DMS 273 treated with DMSO at 0.1 percent for 48 hours (cell line): ENCODE measurements at regions not wholly inside any gene's neighbourhood (a gene's known extent, or its start where the extent isn't known, plus 50 kb on each side); places are given as distances from the start of the nearest gene placed in this dataset.
"Not testable (repeated sequence)": the region's sequence is repeated elsewhere in the genome, so short reads cannot be mapped to it uniquely, and the experiment has no call there.

Experiments used
- DNase-seq: peaks from one replicate; lab custom pipeline; 2025; lab: John Stamatoyannopoulos, UW

- DNase-seq: no peak
These were observed 58.0 kb upstream of the FBXO11 start for GRCh38 chr2:47964277-47964676.

- no peak for DNase-seq
These were observed 58.6 kb upstream of the FBXO11 start for GRCh38 chr2:47964722-47965434.

GRCh38 chr2:47976728-47977127 is 70.4 kb upstream of the FBXO11 start:
- DNase-seq: not testable (repeated sequence)

GRCh38 chr2:47984041-47984440 is 77.7 kb upstream of the FBXO11 start:
- DNase-seq: no peak

GRCh38 chr2:47990503-47990902 is 84.2 kb upstream of the FBXO11 start:
- no peak for DNase-seq

- DNase-seq: no peak
These were observed 86.4 kb upstream of the FBXO11 start for GRCh38 chr2:47992671-47993070.

- no peak for DNase-seq
These were observed 90.5 kb upstream of the FBXO11 start for GRCh38 chr2:47996808-47997207.

GRCh38 chr2:47999512-47999911 is 93.2 kb upstream of the FBXO11 start:
- DNase-seq: no peak

- DNase-seq: no peak
These were observed 95.2 kb upstream of the FBXO11 start for GRCh38 chr2:48001498-48001897.

GRCh38 chr2:48006094-48006493 is 99.8 kb upstream of the FBXO11 start:
- DNase-seq: no peak

- no peak for DNase-seq
These were observed 101.5 kb upstream of the FBXO11 start for GRCh38 chr2:48007699-48008268.

- DNase-seq: no peak
These were observed 103.0 kb upstream of the FBXO11 start for GRCh38 chr2:48009256-48009655.

GRCh38 chr2:48015421-48015820 is 109.1 kb upstream of the FBXO11 start:
- no peak for DNase-seq

GRCh38 chr2:48016225-48017019 is 110.1 kb upstream of the FBXO11 start:
- no peak for DNase-seq

- DNase-seq: no peak
These were observed 110.8 kb upstream of the FBXO11 start for GRCh38 chr2:48017136-48017535.

GRCh38 chr2:48018480-48018879 is 112.2 kb upstream of the FBXO11 start:
- DNase-seq: no peak

- no peak for DNase-seq
These were observed 120.6 kb upstream of the FBXO11 start for GRCh38 chr2:48026865-48027264.

- DNase-seq: no peak
These were observed 126.5 kb upstream of the FBXO11 start for GRCh38 chr2:48032765-48033164.

- no peak for DNase-seq
These were observed 128.0 kb upstream of the FBXO11 start for GRCh38 chr2:48034295-48034694.

GRCh38 chr2:48036312-48036711 is 130.0 kb upstream of the FBXO11 start:
- no peak for DNase-seq

GRCh38 chr2:48039209-48039990 is 133.1 kb upstream of the FBXO11 start:
- DNase-seq: no peak

- no peak for DNase-seq
These were observed 136.9 kb upstream of the FBXO11 start for GRCh38 chr2:48043131-48043700.
